ENCODE measurements at regions not wholly inside any gene's neighbourhood (a gene's known extent, or its start where the extent isn't known, plus 50 kb on each side); places are given as distances from the start of the nearest gene placed in this dataset.

DNA sequence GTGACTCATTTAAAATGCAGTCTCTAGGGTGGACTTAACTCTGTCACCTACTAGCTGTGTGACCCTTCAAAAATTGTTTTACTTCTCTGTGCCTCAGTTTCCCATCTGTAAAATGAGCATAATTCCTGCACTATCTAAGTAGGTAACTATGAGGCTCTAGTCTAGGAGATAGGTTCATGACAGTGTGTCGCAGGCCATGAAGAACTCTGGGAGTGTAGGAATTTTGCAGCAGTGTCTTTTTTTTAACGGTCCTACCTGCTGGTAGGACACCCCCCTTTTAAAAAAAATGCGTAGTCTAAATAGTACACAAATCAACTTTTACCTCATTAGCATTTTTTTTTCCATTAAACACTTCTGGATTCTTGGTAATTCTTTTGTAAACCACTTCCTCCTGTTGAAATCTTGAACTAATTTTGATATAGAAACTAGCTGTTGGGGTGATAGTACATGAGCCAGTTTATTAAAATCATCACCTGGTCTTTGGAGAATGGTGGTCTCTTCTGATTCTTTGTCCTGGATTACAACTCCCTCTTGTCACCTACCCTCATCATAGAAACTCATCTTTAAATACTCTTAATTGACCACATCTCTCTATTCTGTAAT lies 86.0 kb upstream of the SLC38A2 start:
- Histone ChIP-seq H3K27ac (ENCODE audit: low read depth, low read length) (peak overlapping the region; percentile 79), H3K9ac (ENCODE audit: low read depth, low read length) (no peak overlapping the region), H3K4me3 (ENCODE audit: low read depth, low read length) (no peak overlapping the region)

DNA sequence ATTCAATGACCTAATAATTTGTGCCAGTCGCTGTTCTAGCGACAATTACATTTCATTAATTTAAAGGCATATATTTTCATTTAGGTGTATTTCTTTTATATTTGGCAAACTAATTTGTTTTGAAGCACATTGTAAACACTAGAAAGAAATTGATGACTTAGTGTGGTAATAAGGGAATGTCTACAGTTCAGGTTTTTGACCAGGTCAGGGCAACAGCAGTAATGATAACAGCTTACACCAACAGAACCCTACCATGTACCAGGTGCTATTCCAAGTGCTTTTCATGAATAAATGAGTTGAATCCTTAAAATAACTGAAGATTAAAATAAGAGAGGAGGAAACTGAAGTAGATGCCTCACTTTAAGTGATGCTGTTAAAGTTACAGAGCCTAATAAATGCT lies 85.4 kb upstream of the SLC38A2 start:
- Histone ChIP-seq H3K9me3 (ENCODE audit: control insufficient read depth, insufficient read depth, low read length) (no peaks in the 10 kb centered on the region), H3K9ac (ENCODE audit: low read depth, low read length) (no peak overlapping the region), H3K27me3 (ENCODE audit: control insufficient read depth, insufficient read depth, low read length) (no peaks in the 10 kb centered on the region), H3K27ac (ENCODE audit: low read depth, low read length) (no peak overlapping the region), H3K4me3 (ENCODE audit: low read depth, low read length) (no peak overlapping the region), H3K4me1 (ENCODE audit: control insufficient read depth, insufficient read depth, low read length) (peaks cover 9% of the 10 kb centered on the region), H3K36me3 (ENCODE audit: control insufficient read depth, insufficient read depth, low read length) (no peaks in the 10 kb centered on the region)

More for the DNA sequence above, 86.0 kb upstream of the SLC38A2 start:
- no peaks in the 10 kb centered on the region for H3K36me3 ChIP-seq (ENCODE audit: control insufficient read depth, insufficient read depth, low read length)
- no peaks in the 10 kb centered on the region for H3K27me3 ChIP-seq (ENCODE audit: control insufficient read depth, insufficient read depth, low read length)
- no peaks in the 10 kb centered on the region for H3K9me3 ChIP-seq (ENCODE audit: control insufficient read depth, insufficient read depth, low read length)
- H3K4me1 ChIP-seq (ENCODE audit: control insufficient read depth, insufficient read depth, low read length) = peaks cover 9% of the 10 kb centered on the region

DNA sequence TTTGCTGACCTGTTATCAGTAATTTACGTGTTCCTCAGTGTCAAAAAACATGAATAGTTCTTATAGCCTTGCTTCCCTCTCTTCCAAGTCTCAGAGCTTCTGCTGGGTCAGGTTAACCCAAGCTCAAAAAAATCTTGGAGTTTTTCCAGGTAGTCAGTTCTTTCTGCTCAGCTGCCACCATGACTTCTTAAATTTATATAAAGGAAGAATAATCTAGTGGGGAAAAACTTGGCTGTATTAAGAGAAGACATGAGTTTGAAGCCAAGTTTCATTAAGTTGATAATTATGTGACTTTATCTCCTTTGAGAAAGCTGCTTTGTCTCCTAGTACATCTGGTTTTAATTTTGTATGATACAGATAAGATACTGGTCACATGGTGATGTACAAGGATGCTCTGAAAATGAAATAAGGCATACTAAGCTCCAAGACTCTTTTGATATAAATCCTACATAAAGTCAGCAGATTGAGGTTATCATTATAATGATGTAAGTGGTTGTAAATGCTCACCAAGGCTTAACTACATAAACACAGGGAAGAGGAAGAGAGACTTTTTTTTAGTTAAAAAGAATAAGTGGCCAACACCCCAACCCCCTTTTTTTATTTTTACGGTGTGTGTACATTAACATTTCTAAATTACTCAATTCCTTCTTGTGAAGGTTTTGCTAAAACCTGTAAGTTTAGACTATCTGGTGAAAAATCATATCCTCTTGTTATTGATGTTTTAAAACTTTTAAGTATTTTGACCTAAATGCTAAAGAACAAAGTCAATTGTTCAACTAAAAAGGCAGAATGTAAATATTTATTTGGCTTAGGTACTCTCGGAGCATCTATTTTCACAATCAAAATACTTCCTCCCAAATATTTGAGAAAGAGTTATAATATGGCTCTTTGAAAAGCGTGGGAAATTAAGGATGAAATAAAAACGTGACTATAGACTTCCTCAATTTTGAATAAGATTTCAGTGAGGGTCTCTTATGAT lies 84.1 kb upstream of the SLC38A2 start:
- no peak overlapping the region for H3K27ac ChIP-seq (ENCODE audit: low read depth, low read length)
- H3K4me1 ChIP-seq (ENCODE audit: control insufficient read depth, insufficient read depth, low read length) = peaks cover 9% of the 10 kb centered on the region

DNA sequence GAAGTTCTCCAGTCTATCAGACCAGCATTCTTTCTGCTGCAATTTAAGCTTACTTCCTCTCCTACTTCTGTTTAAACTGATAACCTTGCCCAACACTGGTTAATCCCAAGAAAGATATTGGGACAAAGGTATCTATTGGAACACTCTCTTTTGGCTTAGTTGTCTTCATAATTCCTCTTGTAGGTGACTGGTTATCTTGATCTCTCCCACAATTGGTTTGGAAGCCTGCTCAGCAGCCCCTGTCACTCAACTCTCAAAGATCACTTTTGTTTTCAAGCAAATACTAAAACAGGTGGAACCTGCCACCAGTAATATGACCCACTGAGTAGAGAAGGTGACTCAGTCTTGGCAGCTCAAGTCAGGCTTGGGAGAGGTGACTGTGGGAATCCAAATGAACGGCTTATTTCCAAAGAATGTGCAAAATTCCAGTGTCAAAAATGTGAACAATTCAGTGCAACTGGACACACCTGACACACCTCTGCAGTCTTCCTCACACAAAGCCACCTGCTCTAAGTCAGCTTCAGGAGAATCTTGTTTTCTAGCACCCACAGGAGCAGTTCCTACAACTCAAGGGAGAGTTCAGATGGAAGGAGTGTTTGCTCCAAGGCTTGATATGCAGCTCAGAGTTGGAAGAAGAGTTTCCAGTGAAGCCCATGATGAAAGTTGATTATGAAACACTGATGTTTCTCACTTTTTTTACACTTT lies 83.2 kb upstream of the SLC38A2 start:
- Histone ChIP-seq H3K4me1 (ENCODE audit: control insufficient read depth, insufficient read depth, low read length) (peaks cover 9% of the 10 kb centered on the region), H3K4me3 (ENCODE audit: low read depth, low read length) (no peak overlapping the region), H3K27me3 (ENCODE audit: control insufficient read depth, insufficient read depth, low read length) (no peaks in the 10 kb centered on the region), H3K9ac (ENCODE audit: low read depth, low read length) (no peak overlapping the region), H3K9me3 (ENCODE audit: control insufficient read depth, insufficient read depth, low read length) (no peaks in the 10 kb centered on the region), H3K27ac (ENCODE audit: low read depth, low read length) (no peak overlapping the region), H3K36me3 (ENCODE audit: control insufficient read depth, insufficient read depth, low read length) (no peaks in the 10 kb centered on the region)

More for the DNA sequence above, 84.1 kb upstream of the SLC38A2 start:
- no peaks in the 10 kb centered on the region for H3K27me3 ChIP-seq (ENCODE audit: control insufficient read depth, insufficient read depth, low read length)
- H3K9me3 ChIP-seq (ENCODE audit: control insufficient read depth, insufficient read depth, low read length) = no peaks in the 10 kb centered on the region
- H3K9ac ChIP-seq (ENCODE audit: low read depth, low read length) = no peak overlapping the region
- H3K36me3 ChIP-seq (ENCODE audit: control insufficient read depth, insufficient read depth, low read length) = no peaks in the 10 kb centered on the region
- no peak overlapping the region for H3K4me3 ChIP-seq (ENCODE audit: low read depth, low read length)

DNA sequence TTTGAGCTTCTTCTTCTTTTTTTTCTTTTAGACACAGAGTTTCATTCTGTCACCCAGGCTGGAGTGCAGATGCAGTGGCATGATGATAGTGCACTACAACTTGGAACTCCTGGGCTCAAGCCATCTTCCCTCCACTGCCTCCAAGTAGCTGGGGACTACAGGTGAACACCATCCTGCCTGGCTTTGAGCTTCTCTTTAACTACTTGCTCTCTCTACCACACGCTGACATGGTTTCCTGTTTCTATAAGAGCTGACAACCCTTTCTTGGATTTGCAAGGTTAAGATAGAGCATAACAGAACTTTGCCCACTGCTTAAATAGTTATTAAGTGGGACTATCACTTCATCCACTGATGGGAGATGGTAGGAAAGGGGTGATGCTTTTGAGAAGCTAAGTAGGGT lies 82.4 kb upstream of the SLC38A2 start:
- no peak overlapping the region for H3K27ac ChIP-seq (ENCODE audit: low read depth, low read length)
- no peak overlapping the region for H3K9ac ChIP-seq (ENCODE audit: low read depth, low read length)
- H3K36me3 ChIP-seq (ENCODE audit: control insufficient read depth, insufficient read depth, low read length) = no peaks in the 10 kb centered on the region
- H3K4me1 ChIP-seq (ENCODE audit: control insufficient read depth, insufficient read depth, low read length) = peaks cover 16% of the 10 kb centered on the region
- H3K4me3 ChIP-seq (ENCODE audit: low read depth, low read length) = no peak overlapping the region
- no peaks in the 10 kb centered on the region for H3K27me3 ChIP-seq (ENCODE audit: control insufficient read depth, insufficient read depth, low read length)
- no peaks in the 10 kb centered on the region for H3K9me3 ChIP-seq (ENCODE audit: control insufficient read depth, insufficient read depth, low read length)

DNA sequence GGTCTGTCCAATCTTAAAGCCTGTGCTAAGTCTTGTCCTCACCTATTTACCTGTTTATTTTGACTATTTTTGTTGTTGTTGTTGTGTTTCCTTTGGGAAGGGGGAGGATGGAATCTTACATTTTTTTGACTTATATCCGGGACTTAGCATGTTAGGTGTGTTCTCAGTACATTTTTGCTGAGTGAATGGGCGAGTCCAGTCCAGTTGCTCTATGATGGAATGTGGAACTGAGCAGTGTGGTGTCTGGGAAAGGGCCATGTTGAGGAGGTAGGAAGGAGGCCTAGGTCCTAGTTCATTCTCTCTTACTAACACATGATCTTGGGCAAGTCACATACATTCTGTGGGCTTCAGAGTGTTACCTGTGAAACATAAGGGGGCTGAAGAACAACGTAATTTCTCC lies 80.9 kb upstream of the SLC38A2 start:
- Histone ChIP-seq H3K27me3 (ENCODE audit: control insufficient read depth, insufficient read depth, low read length) (no peaks in the 10 kb centered on the region), H3K4me3 (ENCODE audit: low read depth, low read length) (no peak overlapping the region), H3K36me3 (ENCODE audit: control insufficient read depth, insufficient read depth, low read length) (no peaks in the 10 kb centered on the region), H3K27ac (ENCODE audit: low read depth, low read length) (no peak overlapping the region), H3K9ac (ENCODE audit: low read depth, low read length) (no peak overlapping the region), H3K4me1 (ENCODE audit: control insufficient read depth, insufficient read depth, low read length) (peaks cover 10% of the 10 kb centered on the region), H3K9me3 (ENCODE audit: control insufficient read depth, insufficient read depth, low read length) (no peaks in the 10 kb centered on the region)

DNA sequence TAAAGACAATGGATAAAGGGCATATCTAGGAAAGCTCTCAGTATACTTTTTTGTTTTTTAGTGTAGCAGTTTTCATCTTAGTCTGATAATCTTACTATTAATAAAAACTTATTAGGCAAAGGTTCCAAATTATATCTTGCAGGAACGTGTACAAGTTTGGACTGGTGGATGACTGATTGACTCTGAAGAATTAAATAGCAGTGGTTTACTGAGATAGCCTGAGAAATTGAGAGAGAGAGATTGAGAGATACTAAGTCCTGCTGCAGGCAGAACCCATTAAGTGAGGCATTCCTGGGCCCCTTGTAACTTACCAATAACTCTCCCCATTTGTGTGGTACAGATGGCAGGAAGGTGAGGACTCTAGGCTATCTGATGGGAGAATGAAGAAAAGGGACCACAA lies 80.2 kb upstream of the SLC38A2 start:
- Histone ChIP-seq H3K4me3 (ENCODE audit: low read depth, low read length) (no peak overlapping the region), H3K9ac (ENCODE audit: low read depth, low read length) (no peak overlapping the region), H3K27me3 (ENCODE audit: control insufficient read depth, insufficient read depth, low read length) (no peaks in the 10 kb centered on the region), H3K27ac (ENCODE audit: low read depth, low read length) (no peak overlapping the region), H3K4me1 (ENCODE audit: control insufficient read depth, insufficient read depth, low read length) (peaks cover 10% of the 10 kb centered on the region), H3K9me3 (ENCODE audit: control insufficient read depth, insufficient read depth, low read length) (no peaks in the 10 kb centered on the region), H3K36me3 (ENCODE audit: control insufficient read depth, insufficient read depth, low read length) (no peaks in the 10 kb centered on the region)

DNA sequence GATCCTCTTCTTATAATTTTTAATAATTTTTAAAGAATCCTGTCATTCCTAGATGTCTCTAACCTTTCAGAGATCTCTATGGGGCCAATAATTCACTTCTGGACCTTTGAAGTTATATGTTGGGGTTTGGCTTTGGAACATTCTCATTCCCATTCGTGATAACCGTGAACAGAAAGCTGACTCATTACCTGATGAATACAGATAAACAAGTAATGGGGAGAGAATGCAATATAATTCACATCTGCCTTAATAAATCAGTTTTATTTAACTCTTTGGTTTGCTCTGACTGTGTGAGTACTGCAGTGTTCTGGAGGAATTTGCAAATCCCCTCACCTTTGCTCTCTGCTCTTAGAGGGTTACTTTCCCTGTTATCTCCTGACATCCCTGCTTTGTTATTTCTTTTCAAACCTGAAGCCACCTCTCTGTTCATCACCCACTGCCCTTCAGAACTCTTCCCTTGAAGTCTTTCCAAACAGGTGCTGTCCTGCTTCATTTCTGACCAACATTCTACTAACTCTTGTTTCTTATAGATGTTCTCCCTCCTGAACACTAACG lies 79.6 kb upstream of the SLC38A2 start:
- H3K4me1 ChIP-seq (ENCODE audit: control insufficient read depth, insufficient read depth, low read length) = peaks cover 10% of the 10 kb centered on the region
- H3K9ac ChIP-seq (ENCODE audit: low read depth, low read length) = no peak overlapping the region
- H3K9me3 ChIP-seq (ENCODE audit: control insufficient read depth, insufficient read depth, low read length) = no peaks in the 10 kb centered on the region
- H3K27ac ChIP-seq (ENCODE audit: low read depth, low read length) = no peak overlapping the region
- H3K36me3 ChIP-seq (ENCODE audit: control insufficient read depth, insufficient read depth, low read length) = no peaks in the 10 kb centered on the region
- H3K4me3 ChIP-seq (ENCODE audit: low read depth, low read length) = no peak overlapping the region
- H3K27me3 ChIP-seq (ENCODE audit: control insufficient read depth, insufficient read depth, low read length) = no peaks in the 10 kb centered on the region

DNA sequence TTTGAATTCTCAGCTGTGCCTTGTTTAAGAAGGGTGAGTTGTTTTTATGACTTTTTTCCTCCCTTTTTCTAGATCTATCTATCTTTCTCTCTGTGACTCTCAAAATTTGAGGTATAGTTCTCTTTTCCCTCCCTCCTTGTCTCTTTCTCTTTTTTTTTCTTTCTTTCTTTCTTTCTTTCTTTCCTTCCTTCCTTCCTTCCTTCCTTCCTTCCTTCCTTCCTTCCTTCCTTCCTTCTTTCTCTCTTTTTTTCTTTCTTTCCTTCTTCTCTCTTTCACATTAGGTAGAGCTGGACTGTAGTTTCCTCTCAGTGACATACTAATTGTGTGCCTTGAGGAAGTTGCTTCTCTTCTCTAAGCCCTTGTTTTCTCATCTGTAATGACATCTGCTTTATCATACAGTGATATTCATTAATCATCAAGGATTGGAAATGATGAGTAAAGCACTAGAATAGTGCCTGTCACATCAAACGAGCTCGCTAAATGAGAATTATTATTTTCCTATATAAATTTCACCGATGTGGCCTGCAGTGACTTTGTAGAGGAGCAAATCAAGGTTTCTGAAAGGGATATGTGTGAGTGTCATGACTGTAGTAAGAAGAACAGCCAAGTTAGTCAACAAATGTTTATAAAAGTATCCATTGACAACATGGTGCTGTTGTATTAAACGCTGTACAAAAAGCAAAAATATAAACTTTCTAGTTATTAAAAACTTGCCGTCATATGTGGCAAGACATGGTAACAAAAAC lies 78.9 kb upstream of the SLC38A2 start:
- Histone ChIP-seq H3K9me3 (ENCODE audit: control insufficient read depth, insufficient read depth, low read length) (no peaks in the 10 kb centered on the region), H3K27ac (ENCODE audit: low read depth, low read length) (no peak overlapping the region), H3K4me3 (ENCODE audit: low read depth, low read length) (no peak overlapping the region), H3K4me1 (ENCODE audit: control insufficient read depth, insufficient read depth, low read length) (peaks cover 11% of the 10 kb centered on the region), H3K36me3 (ENCODE audit: control insufficient read depth, insufficient read depth, low read length) (no peaks in the 10 kb centered on the region), H3K9ac (ENCODE audit: low read depth, low read length) (no peak overlapping the region), H3K27me3 (ENCODE audit: control insufficient read depth, insufficient read depth, low read length) (no peaks in the 10 kb centered on the region)

DNA sequence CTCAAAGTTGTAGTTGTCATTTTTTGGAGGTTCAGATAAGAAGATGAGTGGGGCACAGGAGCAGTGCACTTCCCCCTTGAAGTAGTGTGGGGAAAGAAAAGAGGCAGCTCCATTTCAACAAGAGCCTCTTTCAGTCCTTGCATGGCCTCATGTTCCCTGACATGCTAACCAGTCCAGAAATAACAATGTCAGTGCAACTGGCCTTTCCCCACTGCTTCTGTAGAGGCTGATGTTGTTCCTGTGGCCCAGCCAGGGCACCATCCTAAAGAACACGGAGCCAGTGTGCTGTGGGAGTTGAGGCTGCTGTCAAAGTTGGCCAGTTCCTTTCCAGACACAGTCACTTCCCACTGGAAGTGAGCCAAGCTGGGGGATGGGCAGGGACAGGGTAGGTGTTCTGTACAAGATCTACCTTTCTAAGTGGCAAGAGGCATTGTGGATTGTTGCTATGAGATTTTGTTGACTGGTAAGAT lies 77.7 kb upstream of the SLC38A2 start:
- Histone ChIP-seq H3K4me3 (ENCODE audit: low read depth, low read length) (no peak overlapping the region), H3K27ac (ENCODE audit: low read depth, low read length) (no peak overlapping the region), H3K27me3 (ENCODE audit: control insufficient read depth, insufficient read depth, low read length) (no peaks in the 10 kb centered on the region), H3K36me3 (ENCODE audit: control insufficient read depth, insufficient read depth, low read length) (no peaks in the 10 kb centered on the region), H3K9me3 (ENCODE audit: control insufficient read depth, insufficient read depth, low read length) (no peaks in the 10 kb centered on the region), H3K9ac (ENCODE audit: low read depth, low read length) (no peak overlapping the region), H3K4me1 (ENCODE audit: control insufficient read depth, insufficient read depth, low read length) (peaks cover 13% of the 10 kb centered on the region)

All from HUES48 (cell line).